ENCODE measurements at regions not wholly inside any gene's neighbourhood (a gene's known extent, or its start where the extent isn't known, plus 50 kb on each side); places are given as distances from the start of the nearest gene placed in this dataset.

- TF ChIP-seq CTCF (conservative IDR thresholded peaks at IDR 0.05; ENCODE audit: low read depth, low read length): no peak
- no peak overlapping the region for H3K4me3 ChIP-seq (ENCODE audit: low read depth, low read length)
- no peak for DNase-seq (ENCODE audit: low read depth)
These were observed 82.7 kb upstream of the CHD2 start for GRCh38 chr15:92817339-92817886.

- H3K4me3 ChIP-seq (ENCODE audit: low read depth, low read length): no peak overlapping the region
- no peak for DNase-seq (ENCODE audit: low read depth)
- TF ChIP-seq CTCF (conservative IDR thresholded peaks at IDR 0.05; ENCODE audit: low read depth, low read length): no peak
These were observed 81.4 kb upstream of the CHD2 start for GRCh38 chr15:92818651-92819277.

GRCh38 chr15:92819278-92820235 lies 80.6 kb upstream of the CHD2 start:
- peak overlapping the region; percentile 55 for H3K4me3 ChIP-seq (ENCODE audit: low read depth, low read length)
- DNase-seq (ENCODE audit: low read depth): no peak
- TF ChIP-seq CTCF (conservative IDR thresholded peaks at IDR 0.05; ENCODE audit: low read depth, low read length): no peak

GRCh38 chr15:92820236-92821021 lies 79.7 kb upstream of the CHD2 start:
- H3K4me3 ChIP-seq (ENCODE audit: low read depth, low read length): peak overlapping the region; percentile 55
- TF ChIP-seq CTCF (conservative IDR thresholded peaks at IDR 0.05; ENCODE audit: low read depth, low read length): no peak
- no peak for DNase-seq (ENCODE audit: low read depth)

GRCh38 chr15:92821491-92822116 lies 78.5 kb upstream of the CHD2 start:
- TF ChIP-seq CTCF (conservative IDR thresholded peaks at IDR 0.05; ENCODE audit: low read depth, low read length): no peak
- no peak overlapping the region for H3K4me3 ChIP-seq (ENCODE audit: low read depth, low read length)
- no peak for DNase-seq (ENCODE audit: low read depth)
